Caki2 (cell line): ENCODE measurements at regions not wholly inside any gene's neighbourhood (a gene's known extent, or its start where the extent isn't known, plus 50 kb on each side); places are given as distances from the start of the nearest gene placed in this dataset.
A peak's percentile ranks its signal among the peaks of the same experiment; 100 is the strongest.

Experiments used
- DNase-seq: peaks from one replicate; pipeline ENCODE4 v3.0.0-alpha.2; 2015; ENCODE audit warnings: low read depth
- in situ Hi-C: cut with HindIII; loops from 2 replicates; pipeline ENCODE4 v1.10.0; 2016; ENCODE audit warnings: low sequenced_read_pairs, low pct_unique_long_range_greater_than_20kb, mixed read lengths

DNA sequence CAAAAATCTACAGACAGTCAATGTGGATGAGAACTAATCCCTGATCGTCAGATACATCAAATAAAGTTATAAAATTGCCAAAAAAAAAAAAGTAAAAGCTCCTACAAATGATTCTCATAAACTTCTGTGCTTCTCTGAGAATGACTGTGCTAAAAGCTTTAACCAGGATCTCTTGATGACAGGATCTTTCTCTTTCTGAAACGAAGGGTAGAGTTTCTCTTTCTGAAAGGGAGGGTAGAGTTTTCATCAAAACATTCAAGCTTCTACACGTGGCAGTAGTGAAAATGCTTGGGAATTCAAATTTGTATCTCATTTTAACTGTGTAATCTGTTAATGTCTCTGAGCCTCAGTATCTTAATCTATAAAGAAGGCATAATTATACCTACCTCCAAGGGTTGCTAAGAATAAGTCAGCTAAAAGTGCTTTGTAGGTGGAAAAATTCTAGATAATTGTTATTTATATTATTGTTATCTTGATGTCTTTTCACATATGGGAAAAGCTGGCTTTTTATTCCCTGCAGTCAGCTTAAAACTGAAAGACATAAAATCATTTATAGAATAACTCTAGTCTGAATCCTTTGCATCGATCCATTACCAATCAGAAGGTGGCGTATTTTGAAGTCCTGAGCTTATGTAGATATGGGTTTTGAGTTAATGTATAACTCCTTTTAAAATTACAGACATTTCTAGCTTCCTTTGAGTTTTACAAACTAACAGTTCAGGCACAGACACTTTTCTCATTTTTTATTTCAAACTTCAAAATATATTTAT lies 157.4 kb downstream of the DACT1 start:
- DNase-seq, result no peak
- in situ Hi-C loops, result no loop called here

DNA sequence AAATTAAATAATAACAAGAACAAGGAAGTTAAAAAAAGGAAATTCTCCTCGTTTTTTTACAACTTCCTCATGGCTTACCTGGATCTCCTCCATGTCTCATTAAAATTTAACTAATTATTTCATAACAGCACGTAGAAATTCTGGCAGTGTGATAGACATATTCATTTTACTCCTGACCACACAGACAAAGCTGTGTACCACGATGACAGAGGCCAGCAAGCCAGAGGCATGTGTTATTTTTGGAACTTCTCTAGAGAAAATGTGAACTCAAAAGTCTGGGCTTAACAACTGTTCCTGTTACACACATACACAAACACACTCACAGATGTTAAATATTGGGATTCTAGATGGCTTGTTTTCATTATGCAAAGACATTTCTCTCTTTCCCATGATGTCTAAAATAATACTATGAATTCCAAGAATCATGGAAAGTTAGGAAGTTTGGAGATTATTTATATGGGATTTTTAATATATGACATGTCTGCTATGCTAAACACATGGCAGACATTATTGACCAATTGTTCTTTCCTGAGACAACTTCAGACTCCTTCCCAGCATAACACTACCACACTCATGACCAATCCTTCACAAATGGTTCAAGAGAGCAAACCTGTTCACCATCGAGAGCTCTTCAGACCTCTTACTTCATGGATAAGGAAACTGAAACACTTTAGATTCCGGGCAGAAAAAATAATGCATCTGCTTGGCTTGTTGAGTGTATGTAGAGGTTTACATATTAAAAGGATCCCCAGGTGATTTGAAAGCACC lies 158.7 kb downstream of the DACT1 start:
- no peak for DNase-seq
- in situ Hi-C loops, result no loop called here

GRCh38 chr14:58797010-58797429 lies 159.3 kb downstream of the DACT1 start:
- DNase-seq, result no peak
- in situ Hi-C loops, result no loop called here

GRCh38 chr14:58798173-58798572 lies 160.4 kb downstream of the DACT1 start:
- no peak for DNase-seq
- in situ Hi-C loops, result no loop called here

DNA sequence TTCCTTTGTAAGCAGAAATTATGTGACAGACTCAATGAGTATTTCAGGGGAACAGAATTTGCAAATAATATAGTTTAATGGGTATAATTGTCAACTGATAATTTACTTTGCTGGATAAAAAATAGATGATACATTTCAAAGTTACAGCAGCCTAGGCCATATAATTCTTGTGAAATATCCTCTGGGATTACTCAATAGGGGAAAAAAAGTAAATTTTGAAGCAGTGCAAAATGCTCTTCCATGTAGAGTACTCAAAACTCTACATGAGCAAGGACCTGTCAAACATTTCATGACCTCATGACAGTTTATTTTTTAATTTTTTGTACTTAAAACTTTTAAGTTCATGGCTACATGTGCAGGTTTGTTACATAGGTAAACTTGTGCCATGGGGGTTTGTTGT lies 163.3 kb downstream of the DACT1 start:
- no peak for DNase-seq
- in situ Hi-C loops, result no loop called here

GRCh38 chr14:58805057-58805456 lies 167.3 kb downstream of the DACT1 start:
- DNase-seq, result no peak
- in situ Hi-C loops, result no loop called here

DNA sequence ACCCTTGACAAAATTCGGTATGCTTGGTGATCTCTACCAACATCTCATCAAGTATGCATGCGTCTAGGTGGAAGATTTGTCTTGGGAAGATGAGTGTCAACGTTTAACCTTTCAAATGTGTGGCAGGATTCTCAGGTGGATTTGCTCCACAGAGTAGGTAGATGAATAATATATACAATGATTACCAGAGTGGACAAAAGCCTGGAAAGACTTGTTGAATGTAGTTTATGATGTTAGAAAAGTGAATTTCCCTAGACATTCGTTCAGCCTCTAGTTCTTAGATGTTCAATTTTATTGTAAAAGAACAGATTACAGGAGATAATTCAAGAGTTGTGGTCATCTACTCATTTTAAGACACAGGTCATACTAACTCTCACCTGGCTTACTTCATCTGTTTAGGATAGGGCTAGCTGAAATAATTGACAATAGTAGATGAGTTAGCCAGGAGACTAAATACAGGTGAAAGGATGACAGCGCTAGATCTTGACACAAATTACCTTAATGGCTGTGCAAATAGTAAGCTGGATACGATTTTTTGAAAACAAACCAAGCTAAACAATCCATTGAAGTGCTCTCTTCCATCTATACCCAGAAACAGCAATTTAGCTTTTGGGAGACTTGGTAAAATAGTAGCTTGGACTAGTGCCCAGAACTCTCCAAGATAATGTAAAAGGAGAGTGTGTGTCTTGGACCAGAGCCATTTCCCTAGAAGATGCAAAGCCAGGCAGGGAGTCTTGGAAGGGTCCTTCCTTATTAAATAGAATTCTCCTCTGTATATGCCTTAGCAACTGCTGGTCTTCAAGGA lies 168.0 kb downstream of the DACT1 start:
- peak; percentile 20 for DNase-seq
- in situ Hi-C loops, result no loop called here

DNA sequence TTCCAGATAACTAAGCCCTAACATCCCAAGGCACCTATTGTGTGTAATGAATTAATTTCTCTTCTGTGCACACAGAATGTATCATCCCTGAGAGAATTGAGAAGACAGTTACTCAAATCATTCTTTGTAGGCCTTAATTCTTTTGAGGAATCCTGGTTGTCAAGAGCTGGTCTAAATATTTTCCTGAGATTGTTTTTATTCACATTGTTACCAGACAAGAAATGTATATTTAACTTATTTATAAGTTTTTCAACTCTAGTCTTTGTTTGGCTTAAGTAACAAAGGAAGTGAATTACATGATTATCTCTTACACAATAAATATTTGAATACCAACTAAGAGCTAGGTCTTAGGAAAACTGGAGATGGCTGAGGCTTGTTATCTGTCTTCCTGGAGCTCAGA lies 169.4 kb downstream of the DACT1 start:
- in situ Hi-C loops, result no loop called here
- DNase-seq, result no peak

DNA sequence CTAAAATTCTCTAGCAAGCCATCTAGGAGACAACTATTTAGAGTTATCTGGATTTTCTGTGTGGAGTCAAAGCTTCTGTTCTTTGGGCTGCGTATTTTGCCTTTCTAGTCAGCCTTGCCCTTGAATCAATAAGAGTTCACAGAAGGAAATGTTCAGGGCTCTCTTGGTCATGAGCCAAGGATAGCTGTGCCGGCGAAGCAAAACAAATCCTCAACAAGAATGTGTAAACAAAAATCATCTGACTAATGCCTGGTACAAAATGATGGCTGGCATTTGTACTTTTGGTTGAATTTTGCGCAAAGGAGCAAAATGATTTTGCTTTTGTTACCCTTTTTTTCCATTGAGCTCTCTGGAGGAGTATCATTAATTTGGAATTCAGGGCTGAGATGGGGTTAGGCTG lies 171.1 kb downstream of the DACT1 start:
- in situ Hi-C loops, result no loop called here
- no peak for DNase-seq

- no peak for DNase-seq
- in situ Hi-C loops, result no loop called here
Measured at GRCh38 chr14:58809520-58809919, 171.8 kb downstream of the DACT1 start.

DNA sequence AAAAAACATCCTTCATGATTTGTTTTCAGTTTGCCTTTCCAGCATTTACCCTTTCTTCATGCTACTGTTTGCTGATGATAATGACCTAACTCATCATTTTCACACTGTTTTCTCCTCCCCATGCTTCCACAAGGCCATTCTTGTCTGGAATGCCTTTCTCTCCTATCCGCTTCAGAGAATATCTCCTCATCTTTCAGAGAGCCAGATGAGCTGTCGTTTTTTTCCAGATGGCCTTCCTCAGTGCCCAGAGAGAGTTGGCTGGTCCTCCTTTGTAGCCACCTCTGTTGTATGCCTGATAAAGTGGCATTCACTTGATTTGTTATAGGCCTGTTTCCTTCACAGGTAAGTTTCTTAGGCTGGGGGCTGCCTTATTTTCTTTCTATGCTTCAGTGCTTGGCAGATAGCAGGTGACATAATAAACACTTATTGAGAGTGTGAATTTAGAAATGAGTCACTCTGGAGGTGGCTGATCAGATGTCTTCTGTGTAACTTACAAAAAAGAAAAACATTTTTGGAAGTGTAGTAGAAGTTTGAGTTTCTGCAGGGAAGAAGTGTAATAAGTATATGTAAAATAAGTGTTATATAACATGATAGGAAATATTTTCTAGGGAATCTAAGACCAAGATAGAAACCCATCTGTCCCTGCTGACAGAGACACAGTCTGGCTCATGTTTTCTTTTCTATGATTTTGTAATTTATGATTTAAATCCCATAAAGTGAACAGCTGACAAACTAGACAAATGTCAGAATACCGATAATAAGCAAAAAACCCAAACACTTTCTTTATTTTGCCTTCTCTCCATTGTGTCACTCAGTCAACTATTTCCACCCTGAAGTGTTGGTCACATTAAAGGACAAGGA lies 174.5 kb downstream of the DACT1 start:
- no peak for DNase-seq
- in situ Hi-C loops, result no loop called here

- DNase-seq, result no peak
- in situ Hi-C loops, result no loop called here
Measured at GRCh38 chr14:58813745-58814144, 176.0 kb downstream of the DACT1 start.

DNA sequence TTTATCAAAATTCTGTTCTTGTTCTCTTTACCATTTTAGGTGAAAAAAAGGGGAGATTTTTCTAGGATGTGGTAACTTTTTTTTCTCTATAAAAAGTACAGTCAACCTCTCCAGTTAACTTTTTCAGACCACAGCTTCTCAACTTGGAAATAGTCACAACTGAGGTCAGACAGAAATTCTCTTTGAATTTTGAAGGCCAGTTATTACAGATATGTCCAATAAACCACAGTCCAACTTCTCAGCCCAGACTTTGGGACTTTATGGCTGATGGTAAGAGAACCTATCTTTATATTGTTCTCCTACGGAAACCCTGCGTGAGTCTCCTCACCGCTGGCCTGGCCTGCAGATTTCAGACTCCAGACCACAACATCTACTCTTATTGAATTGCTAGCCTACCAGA lies 176.7 kb downstream of the DACT1 start:
- in situ Hi-C loops, result no loop called here
- no peak for DNase-seq

GRCh38 chr14:58815161-58815701 lies 177.5 kb downstream of the DACT1 start:
- DNase-seq, result no peak
- in situ Hi-C loops, result no loop called here

- in situ Hi-C loops, result no loop called here
- no peak for DNase-seq
Measured at GRCh38 chr14:58815794-58816193, 178.0 kb downstream of the DACT1 start.

DNA sequence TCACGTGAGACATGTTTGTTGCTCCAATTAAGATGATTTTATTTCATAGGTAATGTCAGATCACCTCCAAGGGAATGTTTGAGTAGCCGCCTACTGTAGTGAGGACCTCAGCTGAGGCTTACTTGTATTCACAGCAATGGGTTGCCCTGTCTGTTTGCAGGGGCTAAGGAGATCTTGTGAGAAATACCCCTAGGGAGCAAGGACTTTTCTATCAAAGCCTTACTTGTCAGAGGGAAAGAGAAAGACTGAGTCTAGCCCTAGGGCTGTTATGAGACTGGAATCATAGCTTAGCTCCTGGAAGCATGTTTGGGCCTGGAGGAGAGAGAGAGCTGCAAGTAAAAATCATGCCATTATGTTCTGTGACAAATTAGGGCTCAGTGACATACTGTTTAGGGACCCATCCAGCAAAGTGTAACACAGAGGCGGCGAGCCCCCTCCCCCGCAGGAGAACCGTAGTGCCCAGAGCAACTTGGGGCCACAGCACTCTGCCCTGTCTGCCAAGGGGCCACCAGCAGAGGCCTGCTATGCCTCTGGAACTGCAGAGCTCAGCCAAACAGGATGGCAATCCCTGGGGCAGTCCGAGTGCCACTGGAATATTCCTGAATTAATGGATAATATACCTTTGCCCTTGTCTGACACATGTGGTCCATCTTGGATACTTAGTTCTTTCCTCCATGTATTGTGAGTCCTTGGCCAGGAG lies 178.8 kb downstream of the DACT1 start:
- in situ Hi-C loops, result no loop called here
- DNase-seq, result no peak

- DNase-seq, result no peak
- in situ Hi-C loops, result no loop called here
Measured at GRCh38 chr14:58817846-58818245, 180.1 kb downstream of the DACT1 start.
